Fibroblast of lung (primary cell): ENCODE measurements at regions not wholly inside any gene's neighbourhood (a gene's known extent, or its start where the extent isn't known, plus 50 kb on each side); places are given as distances from the start of the nearest gene placed in this dataset.

Experiments used
- DNase-seq, 2 donors: peaks; one replicate each; pipeline versions ENCODE4 v3.0.0 to v3.0.0-alpha.2; 2010; ENCODE audit warnings: low read depth in 2 of 2
- H2AFZ ChIP-seq: 2 replicates; pipeline ENCODE4 v1.5.1; 2012; ENCODE audit warnings: low read length, control low read depth, inconsistent platforms
- H3K27ac ChIP-seq: 2 replicates; pipeline ENCODE4 v1.5.1; 2011; ENCODE audit warnings: low read length, control low read depth; ENCODE audit not compliant: insufficient read depth
- H3K27me3 ChIP-seq: 2 replicates; pipeline ENCODE4 v1.5.1; 2011; ENCODE audit warnings: mild to moderate bottlenecking, low read length; ENCODE audit not compliant: control insufficient read depth, insufficient read depth
- H3K36me3 ChIP-seq: 2 replicates; pipeline ENCODE4 v1.5.1; 2011; ENCODE audit warnings: low read length; ENCODE audit not compliant: control insufficient read depth, insufficient read depth
- H3K4me1 ChIP-seq: 2 replicates; pipeline ENCODE4 v1.5.1; 2011; ENCODE audit warnings: low read length; ENCODE audit not compliant: control insufficient read depth, insufficient read depth; ENCODE audit errors: extremely low read depth
- H3K4me2 ChIP-seq: 2 replicates; pipeline ENCODE4 v1.5.1; 2011; ENCODE audit warnings: low read length, control low read depth; ENCODE audit not compliant: insufficient read depth; ENCODE audit errors: extremely low read depth
- H3K4me3 ChIP-seq, 4 experiments: fragments of 200-600 bp in 1 of 4; sonication (generic) in 1 of 4; replicated peaks in 1 of 4; 2 replicates each; pipeline ENCODE4 v1.5.1; 2011 to 2016; ENCODE audit warnings: low read length in 4 of 4, low read depth in 3 of 4, mild to moderate bottlenecking in 3 of 4, control low read depth in 2 of 4, inconsistent platforms in 1 of 4, mixed read lengths in 1 of 4; ENCODE audit not compliant: insufficient read depth in 1 of 4; ENCODE audit errors: control extremely low read depth in 1 of 4
- H3K79me2 ChIP-seq: 2 replicates; pipeline ENCODE4 v1.5.1; 2012; ENCODE audit warnings: mild to moderate bottlenecking, low read length, inconsistent platforms; ENCODE audit not compliant: control insufficient read depth, insufficient read depth
- H3K9ac ChIP-seq: 2 replicates; pipeline ENCODE4 v1.5.1; 2011; ENCODE audit warnings: mild to moderate bottlenecking, low read length, control low read depth; ENCODE audit not compliant: insufficient read depth
- H3K9me3 ChIP-seq: 2 replicates; pipeline ENCODE4 v1.5.1; 2012; ENCODE audit warnings: low read depth, low read length; ENCODE audit not compliant: control insufficient read depth, insufficient read depth
- H4K20me1 ChIP-seq: 2 replicates; pipeline ENCODE4 v1.5.1; 2011; ENCODE audit warnings: low read length; ENCODE audit not compliant: control insufficient read depth, insufficient read depth; ENCODE audit errors: extremely low read depth
- EZH2 ChIP-seq: IDR thresholded peaks from 2 replicates; pipeline ENCODE4 v1.5.1; 2012; ENCODE audit warnings: low read length, control low read depth, mild to moderate bottlenecking; ENCODE audit errors: missing control alignments
- TF ChIP-seq, protein P1 (sequence below), 2 donors: IDR thresholded peaks in 1 of 2; conservative IDR thresholded peaks in 1 of 2; 1 replicate in 1 of 2; 2 replicates in 1 of 2; pipeline ENCODE4 v1.5.1; 2011 to 2012; ENCODE audit warnings: low read length in 2 of 2, control low read depth in 1 of 2, inconsistent platforms in 1 of 2, low read depth in 1 of 2, mild to moderate bottlenecking in 1 of 2

DNA sequence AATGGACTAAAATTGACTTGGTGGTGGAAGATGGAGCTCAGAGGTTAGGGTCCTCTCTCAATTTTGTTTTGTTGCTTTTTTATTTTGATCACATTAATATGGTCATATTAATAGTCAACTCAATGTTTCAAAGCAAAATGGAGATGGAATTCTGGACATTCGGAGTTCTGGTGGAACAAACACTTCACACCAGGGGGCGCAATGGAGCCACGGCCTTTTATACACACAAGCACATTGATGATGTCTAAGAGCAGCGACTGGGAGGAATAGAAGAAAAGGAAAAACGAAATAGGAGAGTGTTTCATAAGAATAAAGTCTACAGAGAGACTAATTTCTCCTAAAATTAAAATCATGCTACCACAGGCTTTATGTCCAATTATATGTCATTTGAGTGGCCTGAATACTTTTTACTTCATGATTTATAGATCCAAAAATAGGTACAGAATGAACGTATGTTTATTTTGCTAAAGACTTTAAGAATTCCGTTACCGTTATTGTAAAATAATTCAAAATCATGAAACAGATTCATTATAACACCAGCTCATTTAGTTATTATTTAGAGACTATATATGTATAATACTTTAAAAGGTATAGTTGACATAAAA, 197.6 kb upstream of the SASH1 start:
- DNase-seq = peak; percentile 61 to 76
- no peak overlapping the region for H2AFZ ChIP-seq
- peak overlapping the region; percentile 19 for H3K4me2 ChIP-seq
- no peak overlapping the region for H3K9ac ChIP-seq
- H3K4me3 ChIP-seq = peak overlapping the region in 2 of 4 experiments; percentile 1 to 44
- no peaks in the 10 kb centered on the region for H3K9me3 ChIP-seq
- no peaks in the 10 kb centered on the region for H3K4me1 ChIP-seq
- H3K27me3 ChIP-seq = no peaks in the 10 kb centered on the region
- no peaks in the 10 kb centered on the region for H3K36me3 ChIP-seq
- no peaks in the 10 kb centered on the region for H3K79me2 ChIP-seq
- no peak overlapping the region for H3K27ac ChIP-seq
- H4K20me1 ChIP-seq = no peaks in the 10 kb centered on the region
- no peak for TF ChIP-seq EZH2
- TF ChIP-seq, protein P1, sequence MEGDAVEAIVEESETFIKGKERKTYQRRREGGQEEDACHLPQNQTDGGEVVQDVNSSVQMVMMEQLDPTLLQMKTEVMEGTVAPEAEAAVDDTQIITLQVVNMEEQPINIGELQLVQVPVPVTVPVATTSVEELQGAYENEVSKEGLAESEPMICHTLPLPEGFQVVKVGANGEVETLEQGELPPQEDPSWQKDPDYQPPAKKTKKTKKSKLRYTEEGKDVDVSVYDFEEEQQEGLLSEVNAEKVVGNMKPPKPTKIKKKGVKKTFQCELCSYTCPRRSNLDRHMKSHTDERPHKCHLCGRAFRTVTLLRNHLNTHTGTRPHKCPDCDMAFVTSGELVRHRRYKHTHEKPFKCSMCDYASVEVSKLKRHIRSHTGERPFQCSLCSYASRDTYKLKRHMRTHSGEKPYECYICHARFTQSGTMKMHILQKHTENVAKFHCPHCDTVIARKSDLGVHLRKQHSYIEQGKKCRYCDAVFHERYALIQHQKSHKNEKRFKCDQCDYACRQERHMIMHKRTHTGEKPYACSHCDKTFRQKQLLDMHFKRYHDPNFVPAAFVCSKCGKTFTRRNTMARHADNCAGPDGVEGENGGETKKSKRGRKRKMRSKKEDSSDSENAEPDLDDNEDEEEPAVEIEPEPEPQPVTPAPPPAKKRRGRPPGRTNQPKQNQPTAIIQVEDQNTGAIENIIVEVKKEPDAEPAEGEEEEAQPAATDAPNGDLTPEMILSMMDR (conservative IDR thresholded peaks at IDR 0.05 in 1 of 2, IDR thresholded peaks at IDR 0.05 in 1 of 2; ENCODE audit: low read depth in 1 of 2, low read length in 2 of 2) = peak; percentile 85 to 86

DNA sequence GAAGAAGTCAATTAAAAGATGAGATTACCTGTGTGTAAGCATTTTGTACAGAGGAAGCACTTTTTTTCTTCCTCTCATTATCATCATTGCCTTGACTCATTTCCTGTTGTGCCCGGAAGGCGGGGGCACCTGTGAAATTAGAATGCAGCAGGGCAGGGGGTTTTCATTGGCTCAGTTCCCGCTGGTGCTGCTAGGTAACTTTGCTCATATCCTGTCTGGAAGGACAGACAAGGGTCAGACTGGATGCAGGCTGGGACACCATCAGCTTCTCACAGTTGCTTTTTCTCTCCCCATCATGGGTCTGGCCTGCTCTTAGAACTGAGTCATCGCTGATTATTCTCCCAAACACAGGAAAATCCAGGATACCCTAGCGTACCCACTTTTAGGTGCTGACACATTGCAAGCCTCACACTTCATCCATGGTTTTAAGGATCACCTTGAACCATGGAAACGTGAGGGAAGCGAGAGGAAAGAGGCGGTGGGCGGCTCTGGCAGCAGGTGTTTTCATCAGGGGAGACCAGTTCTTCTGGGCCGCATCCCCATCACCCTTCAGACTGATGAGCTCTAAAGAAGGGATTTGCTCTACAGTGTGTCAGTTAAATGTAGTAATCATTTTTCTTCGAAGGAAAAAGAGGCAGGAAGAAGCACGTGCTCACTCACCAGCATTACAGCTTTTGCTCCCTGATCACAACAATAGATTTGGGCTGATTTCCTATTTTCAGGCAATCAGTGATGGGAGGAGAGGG, 195.7 kb upstream of the SASH1 start:
- Histone ChIP-seq H3K4me2 (no peak overlapping the region), H3K9me3 (no peaks in the 10 kb centered on the region), H3K9ac (no peak overlapping the region), H3K4me3 (no peak overlapping the region), H3K27ac (no peak overlapping the region), H3K79me2 (no peaks in the 10 kb centered on the region), H3K4me1 (no peaks in the 10 kb centered on the region), H3K27me3 (no peaks in the 10 kb centered on the region), H4K20me1 (no peaks in the 10 kb centered on the region), H2AFZ (no peak overlapping the region), H3K36me3 (no peaks in the 10 kb centered on the region)
- TF ChIP-seq EZH2 = no peak
- TF ChIP-seq, protein P1 (conservative IDR thresholded peaks at IDR 0.05 in 1 of 2, IDR thresholded peaks at IDR 0.05 in 1 of 2; ENCODE audit: low read depth in 1 of 2, low read length in 2 of 2) = no peak
- peak in 1 of 2 donors; percentile 66 for DNase-seq

DNA sequence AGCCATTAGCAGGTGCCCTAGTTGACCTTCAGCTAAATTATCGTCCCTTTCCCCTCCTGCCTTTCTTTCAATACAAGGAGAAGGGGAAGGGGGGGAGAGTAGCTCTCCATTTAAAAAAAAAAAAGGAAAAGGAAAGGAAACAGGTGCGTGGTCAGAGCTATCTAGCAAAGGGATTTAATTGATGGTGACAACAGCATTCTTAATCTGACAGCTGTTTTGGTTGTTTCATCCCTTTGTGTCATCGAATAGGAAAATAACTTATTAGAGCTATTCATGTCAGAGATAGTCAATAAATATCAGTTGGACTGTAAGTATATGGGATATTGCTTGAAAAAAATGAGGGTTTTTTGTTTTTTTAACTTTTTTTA, 195.2 kb upstream of the SASH1 start:
- no peaks in the 10 kb centered on the region for H3K9me3 ChIP-seq
- H3K27ac ChIP-seq = no peak overlapping the region
- H4K20me1 ChIP-seq = no peaks in the 10 kb centered on the region
- no peak for DNase-seq
- H3K4me2 ChIP-seq = no peak overlapping the region
- H3K36me3 ChIP-seq = no peaks in the 10 kb centered on the region
- no peaks in the 10 kb centered on the region for H3K4me1 ChIP-seq
- H2AFZ ChIP-seq = no peak overlapping the region
- H3K79me2 ChIP-seq = no peaks in the 10 kb centered on the region
- peaks cover 3% of the 10 kb centered on the region for H3K27me3 ChIP-seq
- no peak overlapping the region for H3K4me3 ChIP-seq
- H3K9ac ChIP-seq = no peak overlapping the region
- TF ChIP-seq EZH2 = no peak
- TF ChIP-seq, protein P1 (conservative IDR thresholded peaks at IDR 0.05 in 1 of 2, IDR thresholded peaks at IDR 0.05 in 1 of 2; ENCODE audit: low read depth in 1 of 2, low read length in 2 of 2) = no peak
